ENCODE measurements at regions not wholly inside any gene's neighbourhood (a gene's known extent, or its start where the extent isn't known, plus 50 kb on each side); places are given as distances from the start of the nearest gene placed in this dataset.

DNA sequence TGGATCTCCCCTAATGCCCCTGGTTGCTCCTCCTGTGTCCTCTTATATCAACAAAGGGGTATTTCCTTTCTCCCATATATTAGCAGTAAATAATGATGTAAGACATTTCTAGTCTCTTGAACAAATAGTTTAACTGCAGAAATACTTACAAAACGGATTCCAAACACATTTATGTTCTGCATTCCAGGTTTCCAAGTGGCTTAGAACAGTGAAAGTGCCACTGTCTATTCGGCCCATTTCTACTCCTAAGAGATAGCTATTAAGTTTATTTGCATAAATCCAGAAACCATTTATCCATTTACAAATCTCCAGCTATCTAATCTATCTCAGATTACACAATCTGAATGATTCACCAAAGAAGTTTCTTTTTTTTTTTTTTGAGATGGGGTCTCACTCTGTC lies 55.8 kb upstream of the FRMD4B start:
- TF ChIP-seq, protein P1, sequence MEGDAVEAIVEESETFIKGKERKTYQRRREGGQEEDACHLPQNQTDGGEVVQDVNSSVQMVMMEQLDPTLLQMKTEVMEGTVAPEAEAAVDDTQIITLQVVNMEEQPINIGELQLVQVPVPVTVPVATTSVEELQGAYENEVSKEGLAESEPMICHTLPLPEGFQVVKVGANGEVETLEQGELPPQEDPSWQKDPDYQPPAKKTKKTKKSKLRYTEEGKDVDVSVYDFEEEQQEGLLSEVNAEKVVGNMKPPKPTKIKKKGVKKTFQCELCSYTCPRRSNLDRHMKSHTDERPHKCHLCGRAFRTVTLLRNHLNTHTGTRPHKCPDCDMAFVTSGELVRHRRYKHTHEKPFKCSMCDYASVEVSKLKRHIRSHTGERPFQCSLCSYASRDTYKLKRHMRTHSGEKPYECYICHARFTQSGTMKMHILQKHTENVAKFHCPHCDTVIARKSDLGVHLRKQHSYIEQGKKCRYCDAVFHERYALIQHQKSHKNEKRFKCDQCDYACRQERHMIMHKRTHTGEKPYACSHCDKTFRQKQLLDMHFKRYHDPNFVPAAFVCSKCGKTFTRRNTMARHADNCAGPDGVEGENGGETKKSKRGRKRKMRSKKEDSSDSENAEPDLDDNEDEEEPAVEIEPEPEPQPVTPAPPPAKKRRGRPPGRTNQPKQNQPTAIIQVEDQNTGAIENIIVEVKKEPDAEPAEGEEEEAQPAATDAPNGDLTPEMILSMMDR (IDR thresholded peaks at IDR 0.05; ENCODE audit: poor library complexity) = no peak
- no peak for TF ChIP-seq EZH2 (IDR thresholded peaks at IDR 0.05; ENCODE audit: borderline replicate concordance)
- TF ChIP-seq EZH2phosphoT487 (IDR thresholded peaks at IDR 0.05; ENCODE audit: low read depth, severe bottlenecking, unreplicated experiment) = no peak

Data from hepatocyte (in vitro differentiated cells).